ENCODE measurements at regions not wholly inside any gene's neighbourhood (a gene's known extent, or its start where the extent isn't known, plus 50 kb on each side); places are given as distances from the start of the nearest gene placed in this dataset.

DNA sequence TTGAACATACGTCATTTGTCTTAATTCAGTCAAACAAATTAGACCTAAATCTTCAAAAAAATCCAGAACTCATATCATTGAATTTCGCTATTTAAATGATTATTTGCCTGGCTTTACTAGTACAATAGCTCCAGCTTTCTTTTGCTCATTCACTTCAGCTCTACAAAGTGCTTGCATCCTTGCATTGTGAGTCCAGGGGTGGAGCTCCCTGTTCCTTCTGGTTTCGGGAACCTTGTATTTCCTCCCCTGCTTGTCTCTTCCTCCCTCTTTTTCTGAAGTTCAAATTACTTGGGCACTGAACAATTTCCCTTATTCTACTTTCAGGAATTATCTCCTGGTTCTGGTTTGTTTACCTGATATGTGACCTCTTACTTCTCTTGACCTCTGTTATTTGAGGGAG lies 58.1 kb upstream of the KITLG start:
- TF ChIP-seq, protein P1, sequence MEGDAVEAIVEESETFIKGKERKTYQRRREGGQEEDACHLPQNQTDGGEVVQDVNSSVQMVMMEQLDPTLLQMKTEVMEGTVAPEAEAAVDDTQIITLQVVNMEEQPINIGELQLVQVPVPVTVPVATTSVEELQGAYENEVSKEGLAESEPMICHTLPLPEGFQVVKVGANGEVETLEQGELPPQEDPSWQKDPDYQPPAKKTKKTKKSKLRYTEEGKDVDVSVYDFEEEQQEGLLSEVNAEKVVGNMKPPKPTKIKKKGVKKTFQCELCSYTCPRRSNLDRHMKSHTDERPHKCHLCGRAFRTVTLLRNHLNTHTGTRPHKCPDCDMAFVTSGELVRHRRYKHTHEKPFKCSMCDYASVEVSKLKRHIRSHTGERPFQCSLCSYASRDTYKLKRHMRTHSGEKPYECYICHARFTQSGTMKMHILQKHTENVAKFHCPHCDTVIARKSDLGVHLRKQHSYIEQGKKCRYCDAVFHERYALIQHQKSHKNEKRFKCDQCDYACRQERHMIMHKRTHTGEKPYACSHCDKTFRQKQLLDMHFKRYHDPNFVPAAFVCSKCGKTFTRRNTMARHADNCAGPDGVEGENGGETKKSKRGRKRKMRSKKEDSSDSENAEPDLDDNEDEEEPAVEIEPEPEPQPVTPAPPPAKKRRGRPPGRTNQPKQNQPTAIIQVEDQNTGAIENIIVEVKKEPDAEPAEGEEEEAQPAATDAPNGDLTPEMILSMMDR (IDR thresholded peaks at IDR 0.05) = no peak
- no peak for TF ChIP-seq EP300 (IDR thresholded peaks at IDR 0.05; ENCODE audit: borderline replicate concordance in 1 of 2, low read depth in 1 of 2, low read length in 1 of 2)
